ENCODE measurements at regions not wholly inside any gene's neighbourhood (a gene's known extent, or its start where the extent isn't known, plus 50 kb on each side); places are given as distances from the start of the nearest gene placed in this dataset.
"Not testable (repeated sequence)": the region's sequence is repeated elsewhere in the genome, so short reads cannot be mapped to it uniquely, and the experiment has no call there.

DNA sequence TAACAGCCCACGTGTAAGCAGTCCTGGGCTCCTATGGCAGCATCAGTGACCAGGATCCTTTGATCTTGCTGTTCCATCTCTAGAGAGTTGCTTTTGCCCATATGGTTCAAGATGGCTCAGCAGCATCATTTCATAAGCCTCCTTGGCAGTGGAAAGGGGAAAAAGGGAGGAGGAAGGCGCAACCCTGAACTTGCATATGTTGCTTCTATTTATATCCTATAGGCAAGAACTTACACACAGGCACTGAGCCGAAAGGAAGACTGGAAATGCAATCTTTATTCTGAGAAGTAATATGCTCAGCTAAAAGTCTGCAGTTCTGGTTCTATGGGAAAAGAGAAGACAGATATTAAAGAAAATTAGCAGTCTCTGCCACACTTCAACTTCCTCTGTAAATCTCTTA is 167.7 kb upstream of the PLXNC1 start:
- DNase-seq: no peak

DNA sequence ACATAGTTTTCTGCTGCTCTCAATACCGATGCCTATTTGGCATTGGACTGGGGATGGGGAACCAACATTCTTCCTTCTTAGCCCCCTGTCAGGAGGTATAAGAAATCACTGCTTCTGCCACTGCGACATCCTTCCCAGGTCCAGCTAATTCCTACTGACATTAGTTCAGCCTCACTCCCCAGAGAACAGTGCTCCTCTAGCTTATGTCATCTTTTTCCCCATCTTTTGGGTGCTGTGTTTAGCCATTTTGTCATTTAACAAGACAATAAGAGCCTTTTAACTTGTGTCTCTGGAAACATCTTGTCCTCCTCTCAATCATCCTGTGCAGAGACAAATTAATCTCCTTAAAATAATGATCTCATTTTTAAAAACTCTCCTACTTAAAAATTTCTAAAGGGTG is 167.0 kb upstream of the PLXNC1 start:
- DNase-seq: no peak

DNA sequence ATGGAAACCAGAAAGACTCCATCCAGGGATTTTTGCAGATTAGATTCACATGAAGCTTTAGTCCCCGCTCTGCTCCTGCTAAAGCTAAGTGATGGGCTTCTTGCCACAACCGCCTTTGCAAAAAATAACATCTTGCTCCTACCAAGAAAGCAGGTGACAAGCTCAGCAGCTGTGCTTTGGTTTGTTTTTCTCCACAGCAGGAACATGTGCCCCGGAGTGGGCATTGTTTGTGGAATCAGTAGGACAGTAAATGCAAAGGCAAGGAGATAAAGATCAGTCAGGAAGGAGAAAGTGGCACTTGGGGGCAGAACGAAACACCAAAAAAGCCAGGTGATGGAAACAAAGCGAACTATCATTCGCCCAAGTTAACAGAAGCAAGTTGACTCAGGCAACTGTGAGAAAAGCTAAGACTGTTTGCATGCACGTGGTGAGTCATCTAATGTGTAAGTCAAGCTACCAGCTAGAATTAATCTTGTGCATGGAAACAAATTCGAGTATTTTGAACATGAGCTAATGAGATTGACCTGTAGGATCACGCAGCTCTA is 165.5 kb upstream of the PLXNC1 start:
- DNase-seq: no peak

GRCh38 chr12:93984005-93984404 is 164.4 kb upstream of the PLXNC1 start:
- DNase-seq: no peak

DNA sequence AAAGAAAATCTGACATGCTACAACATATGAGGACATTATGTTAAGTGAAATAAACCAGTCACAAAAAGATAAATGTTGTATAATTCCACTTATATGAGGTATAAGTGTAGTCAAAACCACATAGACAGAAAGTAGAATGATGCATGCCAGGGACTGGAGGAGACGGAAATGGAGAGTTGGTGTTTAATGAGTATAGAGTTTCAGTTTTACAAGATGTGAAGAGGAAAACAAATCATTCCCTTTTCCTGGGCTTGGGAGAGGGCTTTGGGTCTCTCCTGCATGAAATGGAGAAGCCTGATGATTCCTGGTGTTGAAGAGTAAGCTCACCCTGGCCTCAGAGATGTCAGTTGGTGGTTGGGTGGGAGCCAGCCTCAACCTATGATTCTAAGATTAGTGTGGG is 158.4 kb upstream of the PLXNC1 start:
- no peak for DNase-seq

DNA sequence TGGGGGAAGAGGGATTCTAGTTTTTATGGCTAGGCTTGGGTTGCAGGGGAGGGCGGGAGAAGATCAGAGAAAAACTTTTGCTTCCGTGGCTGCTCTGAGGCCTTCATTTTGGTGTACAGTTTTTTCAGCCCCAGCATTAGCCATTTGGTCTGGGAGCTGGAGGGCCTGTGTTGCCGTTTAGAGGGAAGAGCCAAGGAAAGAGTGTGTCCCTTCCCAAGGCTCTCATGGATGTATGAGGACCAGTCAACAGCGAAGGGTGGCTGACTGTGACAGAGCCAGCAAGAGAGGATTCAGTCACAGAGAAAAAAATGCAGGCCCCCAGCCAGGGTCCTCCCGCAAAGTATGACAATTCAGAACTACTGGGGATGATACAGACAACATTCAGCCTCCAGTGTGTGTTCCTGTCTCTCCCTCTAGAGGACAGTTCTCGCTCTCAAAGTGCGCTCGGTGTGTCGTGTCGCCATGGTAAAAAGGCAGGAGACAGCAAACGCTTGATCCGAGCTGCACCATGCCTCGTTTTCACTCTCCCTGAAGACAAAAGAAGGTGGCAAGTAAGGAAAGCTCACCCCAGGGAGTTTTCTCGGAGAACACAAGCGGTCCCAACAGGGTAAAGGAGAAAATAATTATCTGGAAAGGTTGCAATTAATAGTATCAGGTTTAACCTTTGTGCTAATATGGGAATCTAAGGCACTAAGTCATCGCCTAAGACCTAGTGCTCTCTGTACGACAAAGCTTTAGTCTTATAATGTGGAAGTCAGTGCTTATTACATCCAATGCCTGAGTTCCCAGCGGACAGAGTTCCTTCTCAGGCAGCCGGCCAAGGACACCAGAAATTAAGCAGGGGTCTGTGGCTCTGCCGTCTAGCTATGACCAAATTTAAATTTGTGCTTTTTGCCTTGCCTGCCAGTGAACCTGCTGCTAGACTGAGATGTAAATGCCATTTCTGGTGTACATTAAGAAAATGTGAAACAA is 157.3 kb upstream of the PLXNC1 start:
- peak; percentile 51 for DNase-seq

DNA sequence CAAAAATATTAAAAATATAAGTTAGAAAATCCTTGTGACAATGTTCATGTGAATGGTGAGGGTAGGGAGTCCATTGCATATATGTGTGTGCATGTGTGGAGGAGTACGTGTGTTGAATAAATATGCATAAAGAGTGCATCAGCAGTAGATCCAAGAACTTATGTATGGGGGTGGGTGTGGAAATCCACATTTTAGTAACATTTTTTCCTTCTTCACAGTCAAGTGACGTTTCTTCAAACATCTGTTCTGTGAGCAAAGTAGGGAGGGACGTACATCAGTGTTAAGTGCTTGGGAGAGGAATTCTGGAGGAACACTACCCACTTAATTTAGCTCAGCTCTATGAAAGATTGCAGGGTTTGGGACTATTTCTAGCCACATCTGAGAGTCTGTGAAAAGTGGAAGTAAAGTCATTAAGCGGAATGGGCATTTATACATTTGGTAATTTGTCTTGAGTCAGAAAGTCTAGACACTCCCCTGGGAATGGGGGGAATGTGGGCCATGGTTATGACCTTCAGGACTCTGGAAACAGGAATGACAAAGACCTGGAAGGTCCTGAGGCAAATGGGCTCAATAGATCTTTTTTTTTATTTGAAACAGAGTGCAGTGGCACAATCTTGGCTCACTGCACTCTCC is 156.4 kb upstream of the PLXNC1 start:
- no peak for DNase-seq

DNA sequence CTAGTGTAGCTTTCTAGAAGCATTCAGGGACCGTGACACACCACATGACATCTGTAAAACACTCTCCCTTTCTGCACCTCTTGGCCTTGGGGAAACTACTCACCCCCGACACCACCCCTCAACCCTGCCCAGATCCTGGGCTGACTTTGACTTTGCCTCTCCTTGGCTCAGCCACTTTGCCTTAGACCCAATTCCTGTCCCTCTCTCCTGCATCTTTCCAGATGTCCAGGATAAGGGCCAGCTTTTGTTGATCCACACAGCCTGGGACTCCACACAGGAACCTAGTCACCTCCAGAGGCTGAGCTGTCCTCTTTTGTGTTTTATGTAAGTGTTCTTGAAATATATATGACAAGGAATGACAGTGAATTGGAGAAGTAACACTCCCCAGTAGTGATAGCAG is 153.7 kb upstream of the PLXNC1 start:
- no peak for DNase-seq

GRCh38 chr12:93996321-93996720 is 152.1 kb upstream of the PLXNC1 start:
- no peak for DNase-seq

GRCh38 chr12:94001691-94002090 is 146.7 kb upstream of the PLXNC1 start:
- DNase-seq: no peak

DNA sequence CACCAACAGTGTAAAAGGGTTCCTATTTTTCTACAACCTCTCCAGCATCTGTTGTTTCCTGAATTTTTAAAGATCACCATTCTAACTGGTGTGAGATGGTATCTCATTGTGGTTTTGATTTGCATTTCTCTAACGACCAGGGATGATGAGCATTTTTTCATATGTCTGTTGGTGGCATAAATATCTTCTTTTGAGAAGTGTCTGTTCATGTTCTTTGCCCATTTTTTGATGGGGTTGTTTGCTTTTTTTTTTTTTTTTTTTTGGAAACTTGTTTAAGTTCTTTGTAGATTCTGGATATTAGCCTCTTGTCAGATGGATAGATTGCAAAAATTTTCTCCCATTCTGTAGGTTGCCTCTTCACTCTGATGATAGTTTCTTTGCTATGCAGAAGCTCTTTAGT is 145.5 kb upstream of the PLXNC1 start:
- DNase-seq: not testable (repeated sequence)

- DNase-seq: not testable (repeated sequence)
These were observed 140.5 kb upstream of the PLXNC1 start for GRCh38 chr12:94007833-94008232.

DNA sequence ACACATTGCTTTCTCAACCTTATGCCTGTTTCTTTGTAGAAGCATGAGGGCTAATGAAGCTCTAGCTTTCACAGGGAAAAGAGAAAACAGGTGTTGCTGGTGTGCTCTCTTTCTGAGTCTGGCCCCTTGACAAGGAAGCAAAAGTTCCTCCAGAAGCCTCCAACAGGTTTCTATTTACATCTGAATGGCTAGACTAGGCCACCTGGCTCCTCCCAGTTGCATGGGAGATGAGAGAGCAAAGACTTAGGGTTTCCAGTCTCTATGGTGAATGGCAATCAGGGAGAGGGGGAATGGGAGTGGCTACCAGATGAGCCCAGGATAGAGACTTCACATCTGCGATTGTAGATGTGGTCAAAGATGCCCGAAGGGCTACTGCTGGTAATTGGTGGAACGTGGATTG is 138.1 kb upstream of the PLXNC1 start:
- no peak for DNase-seq

GRCh38 chr12:94012071-94012470 is 136.3 kb upstream of the PLXNC1 start:
- DNase-seq: no peak

DNA sequence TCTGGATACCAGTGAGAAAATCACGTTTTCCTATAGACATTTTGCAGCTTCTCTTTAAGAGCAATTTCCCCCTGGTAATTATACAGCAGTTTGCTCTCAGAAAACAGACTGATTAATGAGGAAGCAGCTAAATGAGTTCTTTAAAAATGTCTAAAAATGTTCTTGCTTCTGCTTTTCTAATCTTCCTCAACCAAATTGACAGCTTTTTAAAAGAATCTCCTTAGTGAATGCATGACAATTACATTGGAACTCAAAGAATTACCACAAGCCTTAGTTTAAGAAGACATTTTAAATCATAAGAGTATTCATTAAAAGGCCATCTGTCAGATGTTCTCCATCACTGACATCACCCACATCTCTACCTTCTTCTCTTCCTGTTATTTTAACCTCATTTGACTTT is 135.8 kb upstream of the PLXNC1 start:
- no peak for DNase-seq

GRCh38 chr12:94017247-94017646 is 131.1 kb upstream of the PLXNC1 start:
- not testable (repeated sequence) for DNase-seq

GRCh38 chr12:94020335-94020734 is 128.0 kb upstream of the PLXNC1 start:
- DNase-seq: no peak

- no peak for DNase-seq
These were observed 124.5 kb upstream of the PLXNC1 start for GRCh38 chr12:94023879-94024278.

DNA sequence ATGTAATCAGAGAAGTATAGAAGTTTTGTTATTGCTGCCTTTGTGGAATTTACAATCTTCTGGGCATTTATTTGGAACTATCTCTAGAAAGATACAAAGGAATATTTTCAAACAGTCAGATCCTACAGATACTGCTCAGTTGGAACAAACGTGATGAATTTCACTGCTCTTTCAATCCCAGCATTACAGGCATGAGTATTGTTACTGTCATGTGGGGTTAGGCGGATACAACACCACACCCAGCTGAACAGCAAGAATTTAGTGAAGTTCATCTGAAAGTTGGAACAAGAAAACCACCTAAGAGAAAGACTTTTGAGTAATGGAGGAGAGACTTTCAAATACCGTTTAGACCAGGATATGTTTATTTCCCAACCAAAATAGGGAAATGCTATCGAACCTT is 123.3 kb upstream of the PLXNC1 start:
- DNase-seq: no peak

DNA sequence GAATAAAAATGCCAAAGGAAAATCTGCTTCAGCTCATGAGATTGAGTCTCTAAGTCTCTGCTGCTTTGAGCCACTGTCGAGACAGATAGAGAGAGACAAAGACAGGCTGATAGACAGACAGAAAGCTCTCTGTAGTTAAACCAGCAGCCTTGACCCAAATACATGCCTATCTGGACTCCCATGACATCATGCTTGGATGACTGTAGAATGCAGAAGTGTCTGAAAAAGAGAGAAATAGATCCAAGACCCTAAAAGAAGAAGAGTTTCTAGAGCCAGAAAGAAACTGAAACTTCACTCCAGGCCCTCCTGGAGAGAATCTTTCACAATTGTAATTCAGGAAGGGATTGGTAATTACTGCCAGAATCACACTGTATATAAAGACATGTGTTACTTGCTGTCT is 122.6 kb upstream of the PLXNC1 start:
- no peak for DNase-seq

DNA sequence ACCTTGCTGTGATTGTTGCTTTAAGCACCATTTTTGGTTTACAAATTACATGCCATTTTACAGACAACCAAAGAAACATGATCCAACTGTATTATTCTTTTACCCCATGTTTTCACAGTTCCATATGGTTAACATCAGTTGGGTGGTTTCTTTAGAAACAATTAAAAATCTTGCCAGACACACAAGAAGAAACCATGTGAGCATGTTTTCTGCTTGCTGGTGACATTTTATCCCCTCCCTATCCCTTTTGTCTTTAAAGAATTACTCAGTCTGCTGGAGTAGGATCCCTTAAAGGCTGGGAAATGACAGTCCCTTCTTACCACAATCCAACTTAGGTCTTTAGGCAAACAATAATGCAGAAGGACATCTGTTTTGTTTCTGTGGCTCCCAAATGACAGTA is 121.8 kb upstream of the PLXNC1 start:
- DNase-seq: no peak

- no peak for DNase-seq
These were observed 120.8 kb upstream of the PLXNC1 start for GRCh38 chr12:94027561-94027960.

DNA sequence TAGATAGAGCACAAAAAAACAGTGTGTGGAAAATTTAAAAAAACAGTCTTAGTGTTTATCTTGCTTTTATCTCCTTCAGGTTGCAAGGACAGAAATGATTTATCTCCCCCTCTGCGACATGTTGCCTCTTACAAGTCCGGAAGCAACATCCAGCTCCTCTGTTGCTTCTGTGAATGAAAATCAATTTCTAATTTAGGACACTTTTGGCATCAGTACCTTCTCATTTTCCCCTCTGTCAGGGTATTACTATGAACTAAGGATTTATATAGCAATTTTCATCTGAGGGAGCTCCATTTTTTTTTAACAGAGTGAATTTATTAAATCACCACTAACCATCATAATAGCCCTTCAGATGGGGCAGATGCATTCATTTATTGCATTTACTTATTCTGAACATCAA is 116.6 kb upstream of the PLXNC1 start:
- DNase-seq: no peak

DNA sequence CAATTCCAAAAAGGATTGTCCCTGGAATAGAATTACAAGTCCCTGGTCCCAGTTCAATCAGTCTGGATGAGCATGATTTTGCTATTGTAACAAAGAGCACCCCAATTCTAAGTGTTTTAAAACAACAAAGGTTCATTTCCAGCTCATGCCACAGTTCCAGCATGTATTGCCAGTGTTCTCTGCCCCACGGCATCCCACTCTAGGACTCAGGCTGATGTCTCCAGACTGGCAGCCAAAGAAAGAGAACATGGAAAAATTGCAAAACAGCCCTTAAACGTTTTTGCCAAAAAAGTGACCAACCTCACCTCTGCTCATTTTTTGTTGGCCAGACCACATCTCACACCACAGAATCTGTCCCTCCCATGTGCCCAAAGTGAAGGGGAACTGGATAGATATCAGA is 116.0 kb upstream of the PLXNC1 start:
- DNase-seq: no peak

Data from midbrain (tissue), 1 donor.